DOHH2 (cell line): ENCODE measurements at regions not wholly inside any gene's neighbourhood (a gene's known extent, or its start where the extent isn't known, plus 50 kb on each side); places are given as distances from the start of the nearest gene placed in this dataset.
"Not testable (repeated sequence)": the region's sequence is repeated elsewhere in the genome, so short reads cannot be mapped to it uniquely, and the experiment has no call there.

Experiments used
- H3F3A ChIP-seq: fragments of 200-600 bp; sonication (generic), shearing (Covaris generic); 2 replicates; pipeline ENCODE4 v1.6.0; 2016; ENCODE audit warnings: antibody characterized with exemption, mild to moderate bottlenecking; ENCODE audit not compliant: control insufficient read depth, insufficient read depth
- H3K27ac ChIP-seq: fragments of 200-600 bp; sonication (generic); 2 replicates; pipeline ENCODE4 v1.5.1; 2014; ENCODE audit warnings: low read depth, mild to moderate bottlenecking, low read length, moderate library complexity
- H3K27me3 ChIP-seq: fragments of 200-600 bp; sonication (generic); 2 replicates; pipeline ENCODE4 v1.6.1; 2014; ENCODE audit warnings: mild to moderate bottlenecking, low read length, mixed read lengths; ENCODE audit not compliant: control insufficient read depth
- H3K36me3 ChIP-seq: fragments of 200-600 bp; sonication (generic); 2 replicates; pipeline ENCODE4 v1.6.1; 2014; ENCODE audit warnings: mild to moderate bottlenecking, low read length, moderate library complexity, mixed read lengths; ENCODE audit not compliant: control insufficient read depth
- H3K4me1 ChIP-seq: fragments of 200-600 bp; sonication (generic); 2 replicates; pipeline ENCODE4 v1.6.1; 2014; ENCODE audit warnings: mild to moderate bottlenecking, low read length, mixed read lengths; ENCODE audit not compliant: control insufficient read depth
- H3K4me2 ChIP-seq: fragments of 200-600 bp; sonication (generic); 2 replicates; pipeline ENCODE4 v1.6.0; 2014; ENCODE audit warnings: mild to moderate bottlenecking, low read length, moderate library complexity
- H3K4me3 ChIP-seq: fragments of 200-600 bp; sonication (generic); 2 replicates; pipeline ENCODE4 v1.5.1; 2014; ENCODE audit warnings: mild to moderate bottlenecking, low read length, mixed read lengths
- H3K79me2 ChIP-seq: fragments of 200-600 bp; sonication (generic); 2 replicates; pipeline ENCODE4 v1.6.1; 2014; ENCODE audit warnings: mild to moderate bottlenecking, low read length, mixed read lengths; ENCODE audit not compliant: control insufficient read depth
- H3K9me2 ChIP-seq: fragments of 200-600 bp; sonication (generic); replicated peaks from 2 replicates; pipeline ENCODE4 v1.6.1; 2014; ENCODE audit warnings: mild to moderate bottlenecking, low read length, mixed read lengths; ENCODE audit not compliant: control insufficient read depth
- H3K9me3 ChIP-seq: fragments of 200-600 bp; sonication (generic); 2 replicates; pipeline ENCODE4 v1.6.1; 2014; ENCODE audit warnings: antibody characterized with exemption, low read length, mixed read lengths; ENCODE audit not compliant: control insufficient read depth, insufficient read depth
- H4K20me1 ChIP-seq: fragments of 200-600 bp; sonication (generic); 2 replicates; pipeline ENCODE4 v1.6.0; 2014; ENCODE audit warnings: low read depth, mild to moderate bottlenecking, antibody characterized with exemption, low read length, moderate library complexity; ENCODE audit not compliant: control insufficient read depth, insufficient read depth
- EZH2phosphoT487 ChIP-seq: fragments of 200-600 bp; sonication (generic); IDR thresholded peaks from 2 replicates; pipeline ENCODE4 v1.6.1; 2017; ENCODE audit warnings: borderline replicate concordance, mild to moderate bottlenecking, antibody characterized with exemption, low read length, moderate library complexity, mixed read lengths
- TF ChIP-seq, protein P1 (sequence below): fragments of 200-600 bp; sonication (generic); IDR thresholded peaks from one replicate; pipeline ENCODE4 v1.5.1; 2014; ENCODE audit warnings: antibody characterized with exemption, mild to moderate bottlenecking, low read depth, low read length; ENCODE audit not compliant: poor library complexity, severe bottlenecking

DNA sequence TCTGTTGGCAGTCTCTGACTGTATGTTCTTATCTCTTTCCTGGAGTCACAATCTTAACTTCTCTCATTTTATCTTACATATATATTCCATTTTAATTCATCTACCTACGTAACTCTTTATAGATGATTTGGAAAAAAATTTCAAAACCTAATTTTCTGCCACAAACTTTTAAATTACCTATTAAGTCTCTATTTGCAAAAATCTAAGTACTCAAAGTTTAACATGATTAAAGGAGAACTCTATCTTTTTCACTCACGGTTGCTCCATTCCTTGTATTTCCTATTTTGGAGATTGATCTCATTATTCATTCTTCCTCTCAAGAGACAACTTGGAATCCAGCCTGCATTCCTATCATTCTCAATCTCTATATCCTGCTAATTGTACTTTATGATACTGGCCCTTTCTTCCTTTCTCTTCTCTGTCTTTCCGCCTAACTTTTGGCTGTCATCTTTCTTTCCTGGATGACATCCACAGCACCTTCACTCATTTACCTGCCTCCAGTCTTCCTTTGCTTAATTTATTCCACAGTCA is 1071.1 kb upstream of the CITED2 start:
- TF ChIP-seq, protein P1, sequence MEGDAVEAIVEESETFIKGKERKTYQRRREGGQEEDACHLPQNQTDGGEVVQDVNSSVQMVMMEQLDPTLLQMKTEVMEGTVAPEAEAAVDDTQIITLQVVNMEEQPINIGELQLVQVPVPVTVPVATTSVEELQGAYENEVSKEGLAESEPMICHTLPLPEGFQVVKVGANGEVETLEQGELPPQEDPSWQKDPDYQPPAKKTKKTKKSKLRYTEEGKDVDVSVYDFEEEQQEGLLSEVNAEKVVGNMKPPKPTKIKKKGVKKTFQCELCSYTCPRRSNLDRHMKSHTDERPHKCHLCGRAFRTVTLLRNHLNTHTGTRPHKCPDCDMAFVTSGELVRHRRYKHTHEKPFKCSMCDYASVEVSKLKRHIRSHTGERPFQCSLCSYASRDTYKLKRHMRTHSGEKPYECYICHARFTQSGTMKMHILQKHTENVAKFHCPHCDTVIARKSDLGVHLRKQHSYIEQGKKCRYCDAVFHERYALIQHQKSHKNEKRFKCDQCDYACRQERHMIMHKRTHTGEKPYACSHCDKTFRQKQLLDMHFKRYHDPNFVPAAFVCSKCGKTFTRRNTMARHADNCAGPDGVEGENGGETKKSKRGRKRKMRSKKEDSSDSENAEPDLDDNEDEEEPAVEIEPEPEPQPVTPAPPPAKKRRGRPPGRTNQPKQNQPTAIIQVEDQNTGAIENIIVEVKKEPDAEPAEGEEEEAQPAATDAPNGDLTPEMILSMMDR = no peak
- no peak for TF ChIP-seq EZH2phosphoT487
- Histone ChIP-seq H4K20me1 (no peaks in the 10 kb centered on the region), H3K36me3 (no peaks in the 10 kb centered on the region), H3K4me3 (no peak overlapping the region), H3K9me2 (no peaks in the 10 kb centered on the region; the same call in 1 of the 2 replicates), H3K4me2 (no peak overlapping the region), H3K9me3 (no peaks in the 10 kb centered on the region), H3K27me3 (no peaks in the 10 kb centered on the region), H3K27ac (no peak overlapping the region), H3K4me1 (no peaks in the 10 kb centered on the region), H3F3A (no peaks in the 10 kb centered on the region), H3K79me2 (no peaks in the 10 kb centered on the region)

DNA sequence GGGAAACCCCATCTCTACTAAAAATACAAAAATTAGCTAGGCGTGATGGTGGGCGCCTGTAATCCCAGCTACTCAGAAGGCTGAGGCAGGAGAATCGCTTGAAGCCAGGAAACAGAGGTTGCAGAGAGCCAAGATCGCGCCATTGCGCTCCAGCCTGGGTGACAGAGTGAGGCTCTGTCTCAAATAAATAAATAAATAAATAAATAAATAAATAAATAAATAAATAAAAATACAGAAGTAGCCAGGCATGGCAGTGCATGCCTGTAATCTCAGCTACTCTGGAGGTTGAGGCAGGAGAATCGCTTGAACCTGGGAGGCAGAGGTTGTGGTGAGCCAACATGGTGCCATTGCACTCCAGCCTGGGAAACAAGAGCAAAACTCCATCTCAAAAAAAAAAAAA is 1068.7 kb upstream of the CITED2 start:
- H3K4me2 ChIP-seq, H3K9me3 ChIP-seq, H4K20me1 ChIP-seq, H3K4me3 ChIP-seq, H3K9me2 ChIP-seq, H3K27me3 ChIP-seq, H3K4me1 ChIP-seq, H3K27ac ChIP-seq, H3F3A ChIP-seq, H3K79me2 ChIP-seq, H3K36me3 ChIP-seq: not testable (repeated sequence)

DNA sequence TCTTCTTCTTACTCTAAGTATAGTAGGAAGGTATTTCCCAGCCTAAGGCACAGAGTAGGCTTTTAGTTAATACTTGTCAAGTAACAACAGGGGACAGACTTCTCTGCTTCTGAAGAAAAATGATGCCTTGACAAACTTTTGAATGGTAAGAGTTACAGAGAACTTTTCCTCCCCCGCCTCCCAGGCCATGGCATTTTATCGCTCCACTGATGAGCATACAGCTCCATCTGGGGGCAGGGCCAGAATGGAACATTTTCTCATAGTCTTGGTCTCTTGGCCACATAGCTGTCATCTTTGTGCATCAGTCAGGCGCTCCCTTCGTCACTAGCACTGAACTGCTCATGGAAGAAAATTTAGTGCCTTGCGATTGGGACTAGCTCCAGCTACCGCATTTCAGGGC is 1066.8 kb upstream of the CITED2 start:
- no peak overlapping the region for H3K4me3 ChIP-seq
- H3K9me2 ChIP-seq = no peaks in the 10 kb centered on the region; the same call in 1 of the 2 replicates
- TF ChIP-seq EZH2phosphoT487 = no peak
- TF ChIP-seq, protein P1 = no peak
- no peaks in the 10 kb centered on the region for H3K4me1 ChIP-seq
- H3K9me3 ChIP-seq = no peaks in the 10 kb centered on the region
- H3F3A ChIP-seq = no peaks in the 10 kb centered on the region
- no peaks in the 10 kb centered on the region for H3K36me3 ChIP-seq
- H3K27me3 ChIP-seq = no peaks in the 10 kb centered on the region
- H4K20me1 ChIP-seq = no peaks in the 10 kb centered on the region
- no peak overlapping the region for H3K27ac ChIP-seq
- H3K4me2 ChIP-seq = no peak overlapping the region
- H3K79me2 ChIP-seq = no peaks in the 10 kb centered on the region

DNA sequence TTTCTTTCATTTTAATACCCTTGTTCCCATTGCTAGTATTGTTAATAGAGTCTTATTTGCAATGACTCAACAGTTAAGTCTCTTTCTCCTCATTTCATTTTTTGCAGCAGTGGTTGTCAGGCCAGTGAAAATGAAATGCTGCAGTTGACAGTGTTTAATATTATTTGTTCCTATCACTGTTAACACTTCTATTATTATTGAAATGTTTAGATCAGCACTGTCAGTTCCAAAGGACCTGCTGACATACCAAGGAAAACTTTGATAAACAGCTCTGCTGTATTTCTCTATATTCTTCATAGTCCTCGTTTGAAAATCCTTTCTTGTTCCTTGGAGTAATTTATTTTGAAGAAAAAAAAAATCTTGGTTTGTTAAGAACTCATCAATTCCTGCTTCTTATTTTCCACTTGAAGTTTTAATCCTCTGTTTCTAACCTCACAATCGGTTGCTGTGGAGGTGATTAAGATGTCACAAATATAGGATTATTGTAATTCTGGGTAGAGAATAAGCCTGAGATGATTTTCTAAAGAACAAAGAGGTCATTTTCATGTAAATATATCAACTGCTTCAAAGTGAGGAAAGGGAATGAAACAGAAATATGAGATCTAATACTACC is 1065.9 kb upstream of the CITED2 start:
- H3K4me2 ChIP-seq = no peak overlapping the region
- no peaks in the 10 kb centered on the region for H3K79me2 ChIP-seq
- H3K27ac ChIP-seq = no peak overlapping the region
- H3F3A ChIP-seq = no peaks in the 10 kb centered on the region
- no peaks in the 10 kb centered on the region for H3K9me3 ChIP-seq
- H3K4me1 ChIP-seq = no peaks in the 10 kb centered on the region
- no peaks in the 10 kb centered on the region for H3K27me3 ChIP-seq
- H4K20me1 ChIP-seq = no peaks in the 10 kb centered on the region
- no peak for TF ChIP-seq EZH2phosphoT487
- TF ChIP-seq, protein P1 = no peak
- H3K4me3 ChIP-seq = no peak overlapping the region
- H3K36me3 ChIP-seq = no peaks in the 10 kb centered on the region
- H3K9me2 ChIP-seq = no peaks in the 10 kb centered on the region; the same call in 1 of the 2 replicates
